Choroid plexus epithelial cell (primary cell): ENCODE measurements at regions not wholly inside any gene's neighbourhood (a gene's known extent, or its start where the extent isn't known, plus 50 kb on each side); places are given as distances from the start of the nearest gene placed in this dataset.

ENCODE experiments used
- DNase-seq: peaks from one replicate; pipeline ENCODE4 v3.0.0-alpha.2; 2010; ENCODE audit warnings: low read depth
- H3K4me3 ChIP-seq: 2 replicates; pipeline ENCODE4 v1.5.1; 2011; ENCODE audit warnings: low read depth, mild to moderate bottlenecking, control low read depth, low read length, moderate library complexity
- TF ChIP-seq, protein P1 (sequence below): conservative IDR thresholded peaks from 2 replicates; pipeline ENCODE4 v1.5.1; 2011; ENCODE audit warnings: low read depth, mild to moderate bottlenecking, control low read depth, inconsistent platforms, low read length, moderate library complexity

DNA sequence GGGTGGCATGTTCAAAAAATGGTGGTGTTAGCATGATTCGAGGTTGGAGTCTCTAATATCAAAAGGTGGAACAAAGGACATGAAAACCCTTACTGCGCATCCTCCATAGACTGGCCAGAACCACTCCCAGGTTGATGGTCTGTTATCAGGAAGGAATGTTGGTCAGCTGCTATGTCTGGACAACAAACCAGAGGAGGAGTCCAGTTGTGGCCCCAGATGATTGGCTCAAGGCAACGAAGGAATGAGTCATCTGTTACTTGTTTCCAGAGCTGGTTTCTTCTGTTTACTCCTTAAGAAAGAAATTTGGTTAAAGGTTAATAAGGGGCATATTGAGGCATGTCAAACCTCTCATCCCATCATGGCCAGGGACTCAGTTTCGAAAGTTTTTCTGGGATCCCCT, 56.8 kb upstream of the GRIA4 start:
- no peak overlapping the region for H3K4me3 ChIP-seq
- DNase-seq, result peak; percentile 62
- TF ChIP-seq, protein P1, sequence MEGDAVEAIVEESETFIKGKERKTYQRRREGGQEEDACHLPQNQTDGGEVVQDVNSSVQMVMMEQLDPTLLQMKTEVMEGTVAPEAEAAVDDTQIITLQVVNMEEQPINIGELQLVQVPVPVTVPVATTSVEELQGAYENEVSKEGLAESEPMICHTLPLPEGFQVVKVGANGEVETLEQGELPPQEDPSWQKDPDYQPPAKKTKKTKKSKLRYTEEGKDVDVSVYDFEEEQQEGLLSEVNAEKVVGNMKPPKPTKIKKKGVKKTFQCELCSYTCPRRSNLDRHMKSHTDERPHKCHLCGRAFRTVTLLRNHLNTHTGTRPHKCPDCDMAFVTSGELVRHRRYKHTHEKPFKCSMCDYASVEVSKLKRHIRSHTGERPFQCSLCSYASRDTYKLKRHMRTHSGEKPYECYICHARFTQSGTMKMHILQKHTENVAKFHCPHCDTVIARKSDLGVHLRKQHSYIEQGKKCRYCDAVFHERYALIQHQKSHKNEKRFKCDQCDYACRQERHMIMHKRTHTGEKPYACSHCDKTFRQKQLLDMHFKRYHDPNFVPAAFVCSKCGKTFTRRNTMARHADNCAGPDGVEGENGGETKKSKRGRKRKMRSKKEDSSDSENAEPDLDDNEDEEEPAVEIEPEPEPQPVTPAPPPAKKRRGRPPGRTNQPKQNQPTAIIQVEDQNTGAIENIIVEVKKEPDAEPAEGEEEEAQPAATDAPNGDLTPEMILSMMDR, result no peak

DNA sequence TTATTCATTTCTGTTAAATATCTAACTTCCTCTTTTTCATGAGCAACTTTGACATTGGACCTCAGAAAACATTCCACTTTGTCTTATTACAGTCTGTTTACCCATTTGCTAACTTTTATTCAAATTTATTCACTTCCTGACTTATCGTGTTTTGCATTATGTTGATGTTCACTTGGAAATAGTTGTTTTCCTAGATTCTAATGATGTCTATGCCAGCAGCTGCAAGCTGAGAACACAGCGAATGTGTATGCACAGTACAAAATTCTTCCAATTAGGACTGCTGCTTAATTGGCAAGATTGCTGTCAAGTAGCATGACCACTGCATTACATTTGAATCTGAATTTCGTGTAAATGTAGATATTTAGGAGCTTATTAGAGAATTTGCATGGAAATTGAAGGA, 61.5 kb upstream of the GRIA4 start:
- H3K4me3 ChIP-seq, result no peak overlapping the region
- DNase-seq, result no peak
- TF ChIP-seq, protein P1, result no peak

- DNase-seq, result no peak
- TF ChIP-seq, protein P1, result no peak
- no peak overlapping the region for H3K4me3 ChIP-seq
Observed at GRCh38 chr11:105538588-105538987, 71.3 kb upstream of the GRIA4 start.

DNA sequence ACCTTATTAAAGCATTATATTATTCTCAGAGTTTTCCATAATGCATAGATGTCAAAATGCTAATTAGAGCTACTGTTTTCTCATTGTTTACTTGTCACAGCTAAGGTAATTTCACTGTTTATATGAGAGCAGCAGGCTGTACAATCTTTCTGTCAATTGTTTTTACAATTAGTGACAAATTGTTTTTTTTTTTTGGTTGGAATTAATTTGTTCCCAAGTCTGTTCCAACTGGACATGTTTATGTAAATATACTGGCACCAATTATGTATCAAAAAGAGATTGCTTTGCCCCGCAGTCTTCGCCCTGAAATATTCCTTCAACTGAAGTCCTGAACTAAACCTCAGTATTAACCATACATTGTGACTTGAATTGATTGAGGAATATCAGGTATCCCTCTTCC, 72.3 kb upstream of the GRIA4 start:
- no peak for DNase-seq
- TF ChIP-seq, protein P1, result no peak
- no peak overlapping the region for H3K4me3 ChIP-seq

GRCh38 chr11:105524286-105524685, 85.6 kb upstream of the GRIA4 start:
- H3K4me3 ChIP-seq, result no peak overlapping the region
- DNase-seq, result no peak
- TF ChIP-seq, protein P1, result no peak

DNA sequence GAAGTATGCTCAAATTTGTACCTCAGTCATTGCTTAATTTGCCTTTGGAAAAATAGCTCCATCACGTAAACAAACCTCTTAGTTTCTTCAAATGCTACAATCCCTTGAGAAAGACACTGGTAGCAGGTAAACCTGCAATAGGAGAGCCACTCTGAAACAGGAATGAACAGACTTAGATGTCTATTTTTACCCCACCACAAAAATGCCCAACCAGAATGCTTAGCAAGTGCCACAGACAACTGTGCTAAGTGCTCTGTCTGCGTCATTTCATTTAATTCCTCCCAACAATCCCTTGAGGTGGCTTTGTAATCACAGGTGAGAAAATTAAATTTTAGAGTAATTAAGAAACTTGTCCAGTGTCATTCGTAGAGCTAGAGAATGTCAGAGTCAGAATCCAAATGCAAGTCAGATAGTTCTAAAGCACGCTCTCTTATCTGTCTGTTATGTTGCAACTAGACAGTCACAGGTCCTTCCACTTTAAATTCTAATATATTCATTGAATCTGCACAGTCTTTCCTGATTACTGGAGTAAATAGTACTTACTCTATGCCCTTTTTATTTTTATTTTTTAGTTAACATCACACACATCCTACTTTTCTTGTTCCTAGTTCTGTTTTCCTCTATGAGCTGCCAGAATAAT, 89.0 kb upstream of the GRIA4 start:
- H3K4me3 ChIP-seq, result no peak overlapping the region
- TF ChIP-seq, protein P1, result no peak
- DNase-seq, result no peak

DNA sequence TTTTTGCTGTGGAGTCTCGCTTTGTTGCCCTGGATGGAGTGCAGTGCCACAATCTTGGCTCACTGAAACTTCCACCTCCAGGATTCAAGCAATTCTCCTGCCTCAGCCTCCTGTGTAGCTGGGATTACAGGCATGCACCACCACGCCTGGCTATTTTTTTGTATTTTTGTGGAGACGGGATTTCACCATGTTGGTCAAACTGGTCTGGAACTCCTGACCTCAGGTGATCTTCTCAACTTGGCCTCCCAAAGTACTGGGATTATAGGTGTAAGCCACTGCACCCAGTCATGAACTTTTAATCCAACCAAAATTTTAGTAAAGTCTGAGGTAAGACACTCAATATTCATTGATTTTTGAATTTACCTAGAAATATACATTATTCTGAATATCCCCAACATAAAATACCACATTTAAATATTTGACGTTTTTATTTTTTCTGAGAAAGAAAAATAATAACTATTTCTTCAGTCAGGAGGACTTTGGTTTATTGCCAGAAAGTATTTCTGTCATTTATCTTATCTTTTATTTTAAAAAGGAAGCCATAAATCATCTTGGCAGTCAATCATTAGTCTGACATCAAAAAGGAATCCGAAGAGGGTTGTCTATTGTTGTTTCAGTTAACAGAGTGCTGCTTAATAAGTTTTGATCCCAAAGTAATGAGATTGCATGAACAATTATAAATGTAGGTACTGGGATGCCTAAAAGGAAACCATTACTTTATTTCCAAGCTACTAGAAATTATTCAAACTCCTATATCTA, 102.2 kb upstream of the GRIA4 start:
- no peak overlapping the region for H3K4me3 ChIP-seq
- TF ChIP-seq, protein P1, result no peak
- no peak for DNase-seq
